Right lobe of liver (tissue), 6 donors: ENCODE measurements at regions not wholly inside any gene's neighbourhood (a gene's known extent, or its start where the extent isn't known, plus 50 kb on each side); places are given as distances from the start of the nearest gene placed in this dataset.

Experiments used
- ATAC-seq, 4 donors: fragments of 200-7000 bp; cut with Tn5 transposase; one replicate each; pipeline ENCODE4 v1.9.1; 2020; ENCODE audit warnings: mild to moderate bottlenecking in 4 of 4, moderate library complexity in 4 of 4
- DNase-seq, 3 donors: peaks; one replicate each; pipeline ENCODE4 v3.0.0-alpha.2; 2020
- H3K27ac ChIP-seq, 3 donors: fragments of 200-600 bp; one replicate each; pipeline ENCODE4 v1.8.0; 2022
- H3K27me3 ChIP-seq, 2 donors: fragments of 200-600 bp; one replicate each; pipeline ENCODE4 v1.8.0; 2022
- H3K36me3 ChIP-seq, 4 donors: fragments of 200-600 bp; sonication (generic) in 1 of 4; one replicate each; pipeline versions ENCODE4 v1.5.1 to v1.8.0; 2017 to 2022; ENCODE audit warnings: control low read depth in 1 of 4
- H3K4me1 ChIP-seq, 4 donors: fragments of 200-600 bp; sonication (generic) in 1 of 4; one replicate each; pipeline versions ENCODE4 v1.5.1 to v1.8.0; 2017 to 2022; ENCODE audit warnings: control low read depth in 1 of 4
- H3K4me3 ChIP-seq, 3 donors: fragments of 200-600 bp; one replicate each; pipeline ENCODE4 v1.8.0; 2022
- H3K9me3 ChIP-seq, 4 donors: fragments of 200-600 bp; sonication (generic) in 1 of 4; one replicate each; pipeline versions ENCODE4 v1.5.1 to v1.8.0; 2017 to 2022; ENCODE audit warnings: control low read depth in 1 of 4
- CTCF ChIP-seq, 4 donors: fragments of 200-600 bp in 3 of 4; fragments of 450-650 bp in 1 of 4; IDR thresholded peaks; one replicate each; pipeline versions ENCODE4 v1.5.1 to v1.8.0; 2016 to 2022; ENCODE audit warnings: antibody characterized with exemption in 4 of 4, mild to moderate bottlenecking in 2 of 4
- POLR2A ChIP-seq: fragments of 450-650 bp; IDR thresholded peaks from one replicate; pipeline ENCODE4 v1.6.1; 2017; ENCODE audit warnings: antibody characterized with exemption, mild to moderate bottlenecking
- WGBS: methylation state at CpG from one replicate; pipeline ENCODE4 v1.1.6; 2018; ENCODE audit warnings: low coverage, low lambda C conversion rate; ENCODE audit not compliant: insufficient coverage; ENCODE audit errors: missing lambda C conversion rate; 5-methylcytosine and 5-hydroxymethylcytosine counted together
- intact Hi-C, 2 donors: fragments of 100-400 bp; cut with DNase I; formaldehyde crosslinking; loops; one replicate each; pipeline versions ENCODE4 v1.11.2 to v1.14.1; 2022
- donor health status: DM: no; HTN: yes; CAD: no.
- donor health status: DM: no; HTN: no; CAD: no.
- donor health status: DM: no; HTN: no; CAD: no.
- donor health status: DM: no; HTN: yes; CAD: no.
- donor health status: DM: no; HTN: yes; CAD: no.

GRCh38 chr4:164293743-164294142 is 460.2 kb upstream of the SMIM31 start:
- no peak for DNase-seq
- Histone ChIP-seq H3K27ac (no peak overlapping the region), H3K27me3 (no peaks in the 10 kb centered on the region), H3K4me3 (no peak overlapping the region), H3K36me3 (no peaks in the 10 kb centered on the region), H3K4me1 (no peaks in the 10 kb centered on the region), H3K9me3 (no peaks in the 10 kb centered on the region)
- no peak for ATAC-seq
- 38% methylated on average over 1 of the region's 2 CpGs for WGBS
- intact Hi-C loops = no loop called here
- TF ChIP-seq POLR2A (no peak), CTCF (IDR thresholded peaks at IDR 0.05) (no peak)

GRCh38 chr4:164301430-164301829 is 452.5 kb upstream of the SMIM31 start:
- no peak for DNase-seq

GRCh38 chr4:164304101-164304639 is 449.8 kb upstream of the SMIM31 start:
- 34% methylated on average over 2 of the region's 2 CpGs for WGBS
- Histone ChIP-seq H3K4me1 (no peaks in the 10 kb centered on the region), H3K27me3 (no peaks in the 10 kb centered on the region), H3K36me3 (no peaks in the 10 kb centered on the region), H3K9me3 (no peaks in the 10 kb centered on the region), H3K27ac (no peak overlapping the region), H3K4me3 (no peak overlapping the region)
- TF ChIP-seq CTCF (IDR thresholded peaks at IDR 0.05) = no peak
- TF ChIP-seq POLR2A = no peak
- DNase-seq (no peak), ATAC-seq (no peak)
- intact Hi-C loops = no loop called here

More at GRCh38 chr4:164301430-164301829, 452.5 kb upstream of the SMIM31 start:
- no peak overlapping the region for H3K4me3 ChIP-seq
- no peaks in the 10 kb centered on the region for H3K4me1 ChIP-seq
- no peaks in the 10 kb centered on the region for H3K36me3 ChIP-seq
- no peak for TF ChIP-seq POLR2A
- TF ChIP-seq CTCF (IDR thresholded peaks at IDR 0.05) = no peak
- intact Hi-C loops = no loop called here
- no peaks in the 10 kb centered on the region for H3K27me3 ChIP-seq
- 29% methylated on average over 3 of the region's 3 CpGs for WGBS
- H3K27ac ChIP-seq = no peak overlapping the region
- H3K9me3 ChIP-seq = no peaks in the 10 kb centered on the region
- ATAC-seq = no peak

GRCh38 chr4:164304861-164305260 is 449.1 kb upstream of the SMIM31 start:
- intact Hi-C loops = no loop called here
- no peak for TF ChIP-seq CTCF (IDR thresholded peaks at IDR 0.05)
- TF ChIP-seq POLR2A = no peak
- WGBS = 51% methylated on average over 2 of the region's 2 CpGs
- no peak for DNase-seq
- no peak overlapping the region for H3K4me3 ChIP-seq
- H3K27ac ChIP-seq = no peak overlapping the region
- H3K36me3 ChIP-seq = no peaks in the 10 kb centered on the region
- ATAC-seq = no peak
- H3K4me1 ChIP-seq = no peaks in the 10 kb centered on the region
- H3K27me3 ChIP-seq = no peaks in the 10 kb centered on the region
- no peaks in the 10 kb centered on the region for H3K9me3 ChIP-seq

- H3K4me3 ChIP-seq = no peak overlapping the region
- H3K9me3 ChIP-seq = no peaks in the 10 kb centered on the region
- no peaks in the 10 kb centered on the region for H3K27me3 ChIP-seq
- no peaks in the 10 kb centered on the region for H3K4me1 ChIP-seq
- 17% methylated on average over 1 of the region's 1 CpG for WGBS
- ATAC-seq = no peak
- no peaks in the 10 kb centered on the region for H3K36me3 ChIP-seq
- intact Hi-C loops = no loop called here
- no peak for DNase-seq
- H3K27ac ChIP-seq = no peak overlapping the region
- no peak for TF ChIP-seq POLR2A
- no peak for TF ChIP-seq CTCF (IDR thresholded peaks at IDR 0.05)
These were observed 446.7 kb upstream of the SMIM31 start for GRCh38 chr4:164307262-164307661.
